ENCODE measurements at regions not wholly inside any gene's neighbourhood (a gene's known extent, or its start where the extent isn't known, plus 50 kb on each side); places are given as distances from the start of the nearest gene placed in this dataset.

- Histone ChIP-seq H3K27me3 (ENCODE audit: insufficient read depth, low read length) (no peaks in the 10 kb centered on the region), H2AFZ (ENCODE audit: low read length) (no peak overlapping the region), H3K4ac (ENCODE audit: low read depth, low read length) (no peak overlapping the region), H2AK5ac (ENCODE audit: insufficient read length, low read length) (no peak overlapping the region), H3K27ac (ENCODE audit: insufficient read length, low read depth, low read length) (no peak overlapping the region), H3K79me1 (ENCODE audit: insufficient read depth, low read depth, low read length, poor library complexity, severe bottlenecking) (no peaks in the 10 kb centered on the region), H4K8ac (replicated peaks; ENCODE audit: insufficient read length, low read depth, low read length) (no peak overlapping the region), H3T11ph (ENCODE audit: low read length) (no peak overlapping the region), H3K4me1 (ENCODE audit: insufficient read depth, low read length) (no peaks in the 10 kb centered on the region), H3K14ac (ENCODE audit: insufficient read depth, low read length) (no peak overlapping the region), H3K9me3 (ENCODE audit: control insufficient read depth, low read depth, low read length) (no peaks in the 10 kb centered on the region), H3K23me2 (ENCODE audit: insufficient read length, low read depth, low read length, poor library complexity, severe bottlenecking) (no peaks in the 10 kb centered on the region), H3K18ac (ENCODE audit: insufficient read length, low read depth, low read length) (no peak overlapping the region), H2BK120ac (ENCODE audit: low read depth, low read length, poor library complexity, severe bottlenecking) (no peak overlapping the region), H3K4me2 (ENCODE audit: insufficient read depth, insufficient read length, low read length) (no peak overlapping the region), H2BK15ac (ENCODE audit: low read depth, low read length) (no peak overlapping the region), H2BK20ac (ENCODE audit: low read depth, low read length, poor library complexity, severe bottlenecking) (no peak overlapping the region), H3K56ac (ENCODE audit: insufficient read length, low read depth, low read length) (no peak overlapping the region), H4K91ac (ENCODE audit: insufficient read length, low read depth, low read length) (no peak overlapping the region), H4K5ac (ENCODE audit: insufficient read length, low read depth, low read length) (no peak overlapping the region), H3K79me2 (ENCODE audit: insufficient read depth, low read length) (no peaks in the 10 kb centered on the region), H3K23ac (ENCODE audit: insufficient read length, low read depth, low read length) (no peak overlapping the region), H2BK5ac (ENCODE audit: insufficient read length, low read length) (no peak overlapping the region), H2BK12ac (ENCODE audit: insufficient read length, low read depth, low read length) (no peak overlapping the region), H4K20me1 (ENCODE audit: control insufficient read depth, insufficient read depth, insufficient read length) (no peaks in the 10 kb centered on the region), H3K9ac (ENCODE audit: extremely low read depth, insufficient read length, low read length) (no peak overlapping the region)
- no peak for TF ChIP-seq CTCF (conservative IDR thresholded peaks at IDR 0.05)
- DNase-seq, result no peak
- Mint-ChIP-seq H3K27ac (no peak overlapping the region), H3K4me1 (no peaks in the 10 kb centered on the region), H3K9me3 (peaks cover 0 to 6% of the 10 kb centered on the region in 2 experiments; a peak in 2 of 5 replicates), H3K4me3 (no peak overlapping the region), H3K36me3 (ENCODE audit: insufficient read depth in 1 of 3, low read depth in 3 of 3) (no peaks in the 10 kb centered on the region), H3K27me3 (ENCODE audit: low read depth) (no peaks in the 10 kb centered on the region; the same call in 1 of the 2 replicates)
- WGBS (ENCODE audit: extremely low coverage, insufficient read length, low lambda C conversion rate), result no CpG with 5 or more reads among the region's 4 CpGs
Measured at GRCh38 chr5:143459433-143459832, 55.9 kb upstream of the NR3C1 start.

All from H9 (cell line).